HEK293 (cell line): ENCODE measurements at regions not wholly inside any gene's neighbourhood (a gene's known extent, or its start where the extent isn't known, plus 50 kb on each side); places are given as distances from the start of the nearest gene placed in this dataset.

Experiments used
- CTCF ChIA-PET: fragments of 350-600 bp; formaldehyde crosslinking; extraction: SDS; loops from one replicate; lab custom pipeline; 2021; ENCODE audit warnings: antibody characterized with exemption; lab: Yijun Ruan, JAX
- POLR2A ChIA-PET: fragments of 300-600 bp; formaldehyde crosslinking; extraction: SDS; loops from one replicate; lab custom pipeline; 2020; ENCODE audit warnings: antibody characterized with exemption, inconsistent platforms; lab: Yijun Ruan, JAX
- H3K27ac ChIP-seq: fragments of 200-500 bp; sonication (Bioruptor generic); 2 replicates; pipeline ENCODE4 v1.5.1; 2014; ENCODE audit warnings: low read depth, low read length, control low read depth, inconsistent platforms; ENCODE audit errors: extremely low read depth
- H3K36me3 ChIP-seq, 2 experiments: fragments of 200-500 bp in 1 of 2; sonication (Bioruptor generic) in 1 of 2; 1 replicate in 1 of 2; 2 replicates in 1 of 2; pipeline ENCODE4 v1.5.1; 2014 to 2017; ENCODE audit warnings: inconsistent platforms in 2 of 2, low read length in 2 of 2; ENCODE audit not compliant: control insufficient read depth in 2 of 2, insufficient read depth in 1 of 2
- H3K4me1 ChIP-seq: fragments of 200-500 bp; sonication (Bioruptor generic); 2 replicates; pipeline ENCODE4 v1.5.1; 2014; ENCODE audit warnings: mild to moderate bottlenecking, low read length, inconsistent platforms; ENCODE audit not compliant: control insufficient read depth, insufficient read depth
- H3K4me3 ChIP-seq: 2 replicates; pipeline ENCODE4 v1.5.1; 2011; ENCODE audit warnings: low read depth, mild to moderate bottlenecking, control low read depth, low read length, moderate library complexity
- H3K9me3 ChIP-seq: fragments of 200-500 bp; sonication (Bioruptor generic); 2 replicates; pipeline ENCODE4 v1.5.1; 2014; ENCODE audit warnings: low read depth, low read length, inconsistent platforms; ENCODE audit not compliant: control insufficient read depth, insufficient read depth
- AEBP2 ChIP-seq: fragments of 450-650 bp; formaldehyde crosslinking; IDR thresholded peaks from 2 replicates; pipeline ENCODE4 v1.5.1; 2016; ENCODE audit warnings: missing biosample characterization, missing genetic modification characterization, borderline replicate concordance
- BCL11A ChIP-seq: fragments of 450-650 bp; formaldehyde crosslinking; IDR thresholded peaks from 2 replicates; pipeline ENCODE4 v1.5.1; 2016; ENCODE audit warnings: low read depth, missing biosample characterization, missing genetic modification characterization
- GFI1B ChIP-seq: fragments of 450-650 bp; formaldehyde crosslinking; IDR thresholded peaks from 2 replicates; pipeline ENCODE4 v1.5.1; 2016; ENCODE audit warnings: missing biosample characterization, missing genetic modification characterization
- GLI2 ChIP-seq: fragments of 450-650 bp; formaldehyde crosslinking; IDR thresholded peaks from 2 replicates; pipeline ENCODE4; 2017; ENCODE audit warnings: missing biosample characterization, missing genetic modification characterization, low read depth, borderline replicate concordance
- HOXD13 ChIP-seq: sonication (generic); formaldehyde crosslinking; IDR thresholded peaks from 2 replicates; pipeline ENCODE4 v1.8.0; 2022; ENCODE audit warnings: missing genetic modification reagents, borderline replicate concordance
- PRDM1 ChIP-seq: fragments of 450-650 bp; formaldehyde crosslinking; IDR thresholded peaks from 2 replicates; pipeline ENCODE4; 2016; ENCODE audit warnings: missing biosample characterization, missing genetic modification characterization
- PRDM10 ChIP-seq: fragments of 450-650 bp; formaldehyde crosslinking; IDR thresholded peaks from 2 replicates; pipeline ENCODE4 v1.5.1; 2016; ENCODE audit warnings: missing biosample characterization, missing genetic modification characterization
- SCRT2 ChIP-seq: fragments of 450-650 bp; formaldehyde crosslinking; IDR thresholded peaks from 2 replicates; pipeline ENCODE4 v1.5.1; 2016; ENCODE audit warnings: missing biosample characterization, missing genetic modification characterization
- SP2 ChIP-seq: fragments of 450-650 bp; formaldehyde crosslinking; IDR thresholded peaks from 2 replicates; pipeline ENCODE4 v1.5.1; 2016; ENCODE audit warnings: missing biosample characterization, missing genetic modification characterization
- ZFP3 ChIP-seq: fragments of 450-650 bp; formaldehyde crosslinking; IDR thresholded peaks from 2 replicates; pipeline ENCODE4 v1.5.1; 2016; ENCODE audit warnings: low read depth, missing biosample characterization, missing genetic modification characterization
- ZIC2 ChIP-seq: fragments of 450-650 bp; formaldehyde crosslinking; IDR thresholded peaks from 2 replicates; pipeline ENCODE4 v1.5.1; 2016; ENCODE audit warnings: missing biosample characterization, missing genetic modification characterization
- ZNF10 ChIP-seq: fragments of 450-650 bp; formaldehyde crosslinking; IDR thresholded peaks from 2 replicates; pipeline ENCODE4 v1.5.1; 2017; ENCODE audit warnings: missing biosample characterization, missing genetic modification characterization
- ZNF138 ChIP-seq: fragments of 450-650 bp; formaldehyde crosslinking; IDR thresholded peaks from 2 replicates; pipeline ENCODE4 v1.5.1; 2016; ENCODE audit warnings: missing biosample characterization, missing genetic modification characterization, borderline replicate concordance
- ZNF16 ChIP-seq: fragments of 450-650 bp; formaldehyde crosslinking; IDR thresholded peaks from 2 replicates; pipeline ENCODE4 v1.5.1; 2016; ENCODE audit warnings: low read depth, missing biosample characterization, missing genetic modification characterization
- ZNF175 ChIP-seq: fragments of 450-650 bp; formaldehyde crosslinking; IDR thresholded peaks from 2 replicates; pipeline ENCODE4 v1.5.1; 2016; ENCODE audit warnings: missing biosample characterization, missing genetic modification characterization
- ZNF19 ChIP-seq: fragments of 450-650 bp; formaldehyde crosslinking; IDR thresholded peaks from 2 replicates; pipeline ENCODE4; 2016; ENCODE audit warnings: missing biosample characterization, missing genetic modification characterization, low read depth
- ZNF354C ChIP-seq: fragments of 450-650 bp; formaldehyde crosslinking; IDR thresholded peaks from 2 replicates; pipeline ENCODE4 v1.5.1; 2016; ENCODE audit warnings: missing biosample characterization, missing genetic modification characterization, low read depth, borderline replicate concordance
- ZNF518A ChIP-seq: fragments of 450-650 bp; formaldehyde crosslinking; conservative IDR thresholded peaks from 2 replicates; pipeline ENCODE4 v1.5.1; 2016; ENCODE audit warnings: low read depth, missing biosample characterization, missing genetic modification characterization
- ZNF548 ChIP-seq: fragments of 450-650 bp; formaldehyde crosslinking; IDR thresholded peaks from 2 replicates; pipeline ENCODE4 v1.5.1; 2016; ENCODE audit warnings: missing biosample characterization, missing genetic modification characterization
- ZNF571 ChIP-seq: fragments of 450-650 bp; formaldehyde crosslinking; IDR thresholded peaks from 2 replicates; pipeline ENCODE4 v1.5.0; 2017; ENCODE audit warnings: missing biosample characterization, missing genetic modification characterization
- ZNF670 ChIP-seq: fragments of 450-650 bp; formaldehyde crosslinking; IDR thresholded peaks from 2 replicates; pipeline ENCODE4 v1.5.1; 2016; ENCODE audit warnings: missing biosample characterization, missing genetic modification characterization, low read depth
- ZNF747 ChIP-seq: fragments of 450-650 bp; formaldehyde crosslinking; IDR thresholded peaks from 2 replicates; pipeline ENCODE4 v1.5.1; 2016; ENCODE audit warnings: missing biosample characterization, missing genetic modification characterization
- ZNF837 ChIP-seq: fragments of 450-650 bp; formaldehyde crosslinking; IDR thresholded peaks from 2 replicates; pipeline ENCODE4 v1.5.1; 2016; ENCODE audit warnings: missing biosample characterization, missing genetic modification characterization
- ZNF843 ChIP-seq: fragments of 450-650 bp; formaldehyde crosslinking; IDR thresholded peaks from 2 replicates; pipeline ENCODE4 v1.5.1; 2016; ENCODE audit warnings: missing biosample characterization, missing genetic modification characterization

GRCh38 chr4:23959396-23960148, 69.7 kb upstream of the PPARGC1A start (continued):
- TF ChIP-seq ZNF19 (no peak), SP2 (no peak), GFI1B (tag by site-specific recombination) (no peak), BCL11A (tag by site-specific recombination) (no peak), PRDM10 (tag by site-specific recombination) (peak; percentile 40), ZNF354C (tag by site-specific recombination) (no peak)

GRCh38 chr4:23958749-23959148, 68.9 kb upstream of the PPARGC1A start:
- H3K9me3 ChIP-seq = no peaks in the 10 kb centered on the region
- ChIA-PET POLR2A (no interaction called here), CTCF (no interaction called here)

More at GRCh38 chr4:23958749-23959148, 68.9 kb upstream of the PPARGC1A start:
- H3K4me1 ChIP-seq = no peaks in the 10 kb centered on the region
- no peak overlapping the region for H3K4me3 ChIP-seq
- H3K36me3 ChIP-seq = no peaks in the 10 kb centered on the region
- TF ChIP-seq HOXD13 (CRISPR knock-in tag) = no peak
- no peak for TF ChIP-seq ZNF175 (tag by site-specific recombination)
- no peak for TF ChIP-seq ZNF518A (tag by site-specific recombination)
- TF ChIP-seq ZNF571 (tag by site-specific recombination) = no peak
- TF ChIP-seq ZNF16 (tag by site-specific recombination) = no peak
- no peak for TF ChIP-seq ZNF843 (tag by site-specific recombination)
- TF ChIP-seq ZNF138 (tag by site-specific recombination) = no peak
- no peak for TF ChIP-seq ZNF670 (tag by site-specific recombination)
- no peak for TF ChIP-seq ZFP3 (tag by site-specific recombination)
- no peak for TF ChIP-seq GLI2 (tag by site-specific recombination)
- no peak for TF ChIP-seq SCRT2 (tag by site-specific recombination)
- TF ChIP-seq ZNF548 (tag by site-specific recombination) = no peak
- no peak for TF ChIP-seq AEBP2 (tag by site-specific recombination)
- TF ChIP-seq ZIC2 (tag by site-specific recombination) = no peak
- no peak for TF ChIP-seq ZNF747 (tag by site-specific recombination)
- TF ChIP-seq ZNF10 (tag by site-specific recombination) = no peak
- no peak for TF ChIP-seq PRDM1
- TF ChIP-seq ZNF837 (tag by site-specific recombination) = no peak
- no peak overlapping the region for H3K27ac ChIP-seq
